Testis (tissue), 2 donors: ENCODE measurements at regions not wholly inside any gene's neighbourhood (a gene's known extent, or its start where the extent isn't known, plus 50 kb on each side); places are given as distances from the start of the nearest gene placed in this dataset.

Experiments used
- CTCF ChIP-seq, 3 experiments: fragments of 450-650 bp in 2 of 3; fragments of 200-600 bp in 1 of 3; sonication (generic) in 1 of 3; IDR thresholded peaks; one replicate each; pipeline ENCODE4 v1.5.1; 2016 to 2019; ENCODE audit warnings: antibody characterized with exemption in 3 of 3, mild to moderate bottlenecking in 2 of 3, moderate library complexity in 1 of 3
- POLR2A ChIP-seq: fragments of 450-650 bp; IDR thresholded peaks from one replicate; pipeline ENCODE4 v1.6.1; 2017; ENCODE audit warnings: antibody characterized with exemption, mild to moderate bottlenecking, moderate library complexity

- TF ChIP-seq CTCF (IDR thresholded peaks at IDR 0.05) (no peak), POLR2A (no peak)
These were observed 442.3 kb downstream of the EPHA7 start for GRCh38 chr6:92977018-92977417.
